HepG2 (cell line): ENCODE measurements at regions not wholly inside any gene's neighbourhood (a gene's known extent, or its start where the extent isn't known, plus 50 kb on each side); places are given as distances from the start of the nearest gene placed in this dataset.

Experiments
- ETV6 ChIP-seq: sonication (generic); formaldehyde crosslinking; conservative IDR thresholded peaks from 2 replicates; pipeline ENCODE4 v1.4.0; 2020; ENCODE audit warnings: missing genetic modification reagents
- FOXO4 ChIP-seq: sonication (generic); formaldehyde crosslinking; conservative IDR thresholded peaks from 2 replicates; pipeline ENCODE4 v1.8.1; 2023; ENCODE audit warnings: missing genetic modification reagents
- HBP1 ChIP-seq: IDR thresholded peaks from 2 replicates; pipeline ENCODE4 v1.6.1; 2016; ENCODE audit warnings: low read depth, control low read depth
- KLF16 ChIP-seq, 2 experiments: sonication (generic) in 1 of 2; formaldehyde crosslinking in 1 of 2; IDR thresholded peaks; 2 replicates each; pipeline versions ENCODE4 v1.6.1 to v1.8.0; 2016 to 2023; ENCODE audit warnings: missing genetic modification reagents in 2 of 2, missing compliant biosample characterization in 1 of 2
- MATR3 ChIP-seq: sonication (generic); formaldehyde crosslinking; IDR thresholded peaks from 2 replicates; pipeline ENCODE4 v1.4.0; 2020; ENCODE audit warnings: missing genetic modification reagents
- MYPOP ChIP-seq: sonication (generic); formaldehyde crosslinking; IDR thresholded peaks from 2 replicates; pipeline ENCODE4 v1.8.1; 2023; ENCODE audit warnings: mild to moderate bottlenecking, moderate library complexity, missing genetic modification reagents
- NFATC3 ChIP-seq: sonication (generic); formaldehyde crosslinking; IDR thresholded peaks from 2 replicates; pipeline ENCODE4 v1.5.1; 2020; ENCODE audit warnings: mild to moderate bottlenecking, missing genetic modification reagents
- NFIC ChIP-seq: IDR thresholded peaks from 2 replicates; pipeline ENCODE4 v1.6.1; 2012; ENCODE audit warnings: mild to moderate bottlenecking, low read length, inconsistent platforms
- PAXIP1 ChIP-seq: sonication (generic); formaldehyde crosslinking; conservative IDR thresholded peaks from 2 replicates; pipeline ENCODE4 v1.4.0; 2020; ENCODE audit warnings: mild to moderate bottlenecking, missing genetic modification reagents, moderate library complexity
- PHF20 ChIP-seq: sonication (generic); formaldehyde crosslinking; IDR thresholded peaks from 2 replicates; pipeline ENCODE4 v1.5.0; 2020; ENCODE audit warnings: mild to moderate bottlenecking, missing genetic modification reagents
- PHF21A ChIP-seq: sonication (generic); formaldehyde crosslinking; IDR thresholded peaks from 2 replicates; pipeline ENCODE4 v1.5.0; 2020; ENCODE audit warnings: mild to moderate bottlenecking, missing genetic modification reagents
- POLR2A ChIP-seq, 2 experiments: IDR thresholded peaks; 2 replicates each; pipeline ENCODE4 v1.6.1; 2011; ENCODE audit warnings: low read depth in 2 of 2, low read length in 2 of 2, mild to moderate bottlenecking in 1 of 2, moderate library complexity in 1 of 2; ENCODE audit not compliant: insufficient read depth in 1 of 2
- RAD51 ChIP-seq: fragments of 450-650 bp; IDR thresholded peaks from 2 replicates; pipeline ENCODE4 v1.6.1; 2016; ENCODE audit warnings: borderline replicate concordance
- SATB2 ChIP-seq: sonication (generic); formaldehyde crosslinking; IDR thresholded peaks from 2 replicates; pipeline ENCODE4 v1.5.0; 2020; ENCODE audit warnings: missing genetic modification reagents
- SETDB1 ChIP-seq: sonication (generic); formaldehyde crosslinking; IDR thresholded peaks from 2 replicates; pipeline ENCODE4 v1.5.1; 2020; ENCODE audit warnings: missing genetic modification reagents, mild to moderate bottlenecking, borderline replicate concordance
- SP5 ChIP-seq: IDR thresholded peaks from 2 replicates; pipeline ENCODE4 v1.6.1; 2016; ENCODE audit warnings: low read depth, borderline replicate concordance
- ZBTB38 ChIP-seq: sonication (generic); formaldehyde crosslinking; IDR thresholded peaks from 2 replicates; pipeline ENCODE4 v1.5.1; 2020; ENCODE audit warnings: mild to moderate bottlenecking, missing genetic modification reagents
- ZIK1 ChIP-seq: sonication (generic); formaldehyde crosslinking; IDR thresholded peaks from 2 replicates; pipeline ENCODE4 v1.5.0; 2020; ENCODE audit warnings: mild to moderate bottlenecking, low read depth, missing genetic modification reagents, borderline replicate concordance
- ZNF251 ChIP-seq: sonication (generic); formaldehyde crosslinking; IDR thresholded peaks from 2 replicates; pipeline ENCODE4 v1.9.0; 2021; ENCODE audit warnings: mild to moderate bottlenecking, missing genetic modification reagents
- ZNF337 ChIP-seq: sonication (generic); formaldehyde crosslinking; IDR thresholded peaks from 2 replicates; pipeline ENCODE4 v1.5.1; 2020; ENCODE audit warnings: missing genetic modification reagents, low read depth, mild to moderate bottlenecking, borderline replicate concordance
- ZNF563 ChIP-seq: sonication (generic); formaldehyde crosslinking; IDR thresholded peaks from 2 replicates; pipeline ENCODE4 v1.8.0; 2022; ENCODE audit warnings: mild to moderate bottlenecking, moderate library complexity, missing genetic modification reagents
- ZNF639 ChIP-seq: conservative IDR thresholded peaks from 2 replicates; pipeline ENCODE4 v1.6.1; 2018; ENCODE audit warnings: missing genetic modification reagents
- ZNF850 ChIP-seq: sonication (generic); formaldehyde crosslinking; conservative IDR thresholded peaks from 2 replicates; pipeline ENCODE4 v1.9.0; 2021; ENCODE audit warnings: mild to moderate bottlenecking, missing genetic modification reagents

- TF ChIP-seq FOXO4 (CRISPR knock-in tag), result no peak
- peak; percentile 64 for TF ChIP-seq PHF21A (CRISPR knock-in tag)
- peak in 1 of 2 experiments; percentile 77; a peak in 2 of 4 replicates for TF ChIP-seq KLF16 (CRISPR knock-in tag; IDR thresholded peaks at IDR 0.05)
- TF ChIP-seq SETDB1 (CRISPR knock-in tag), result no peak
- no peak for TF ChIP-seq POLR2A (IDR thresholded peaks at IDR 0.05; ENCODE audit: insufficient read depth in 1 of 2, low read depth in 2 of 2, low read length in 2 of 2)
- no peak for TF ChIP-seq ZIK1 (CRISPR knock-in tag)
- no peak for TF ChIP-seq ETV6
- no peak for TF ChIP-seq PHF20 (CRISPR knock-in tag)
- TF ChIP-seq MATR3, result no peak
- no peak for TF ChIP-seq ZNF251
- TF ChIP-seq MYPOP (CRISPR knock-in tag), result no peak
- peak; percentile 78; the same call in 1 of the 2 replicates for TF ChIP-seq NFIC
- no peak for TF ChIP-seq NFATC3 (CRISPR knock-in tag)
- no peak for TF ChIP-seq ZBTB38 (CRISPR knock-in tag)
- TF ChIP-seq RAD51, result no peak
- no peak for TF ChIP-seq SATB2 (CRISPR knock-in tag)
- TF ChIP-seq ZNF850, result no peak
- 0 out of 2 replicates have a peak, but pooled peaks have one; percentile 27 for TF ChIP-seq ZNF639
- TF ChIP-seq ZNF563 (CRISPR knock-in tag), result no peak
- no peak for TF ChIP-seq ZNF337
- TF ChIP-seq SP5 (CRISPR knock-in tag), result peak; percentile 34; the same call in 1 of the 2 replicates
- no peak for TF ChIP-seq HBP1 (CRISPR knock-in tag)
- TF ChIP-seq PAXIP1, result peak; percentile 90
Observed at GRCh38 chr18:31241900-31242409, 76.0 kb upstream of the DSG1 start (continued).
